ENCODE measurements at regions not wholly inside any gene's neighbourhood (a gene's known extent, or its start where the extent isn't known, plus 50 kb on each side); places are given as distances from the start of the nearest gene placed in this dataset.

DNA sequence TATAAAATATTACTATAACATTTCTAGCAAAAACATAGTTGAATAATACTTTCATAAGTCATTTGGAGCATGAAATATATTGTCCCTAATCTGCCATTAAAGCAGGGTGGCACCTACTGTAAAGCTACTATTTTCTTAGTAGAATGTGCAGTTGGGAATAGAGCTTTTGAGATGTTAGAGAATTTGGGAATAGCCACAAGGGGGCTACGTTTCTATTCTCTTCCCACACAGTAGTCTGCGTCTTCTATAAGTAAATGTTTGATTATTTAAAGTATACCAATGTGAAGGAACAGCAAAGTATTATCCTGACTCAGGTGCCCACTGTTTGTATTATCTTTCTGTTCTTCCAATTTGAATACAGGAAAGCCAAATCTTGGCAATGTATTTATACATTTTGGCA is 323.2 kb upstream of the GIMD1 start:
- TF ChIP-seq, protein P1, sequence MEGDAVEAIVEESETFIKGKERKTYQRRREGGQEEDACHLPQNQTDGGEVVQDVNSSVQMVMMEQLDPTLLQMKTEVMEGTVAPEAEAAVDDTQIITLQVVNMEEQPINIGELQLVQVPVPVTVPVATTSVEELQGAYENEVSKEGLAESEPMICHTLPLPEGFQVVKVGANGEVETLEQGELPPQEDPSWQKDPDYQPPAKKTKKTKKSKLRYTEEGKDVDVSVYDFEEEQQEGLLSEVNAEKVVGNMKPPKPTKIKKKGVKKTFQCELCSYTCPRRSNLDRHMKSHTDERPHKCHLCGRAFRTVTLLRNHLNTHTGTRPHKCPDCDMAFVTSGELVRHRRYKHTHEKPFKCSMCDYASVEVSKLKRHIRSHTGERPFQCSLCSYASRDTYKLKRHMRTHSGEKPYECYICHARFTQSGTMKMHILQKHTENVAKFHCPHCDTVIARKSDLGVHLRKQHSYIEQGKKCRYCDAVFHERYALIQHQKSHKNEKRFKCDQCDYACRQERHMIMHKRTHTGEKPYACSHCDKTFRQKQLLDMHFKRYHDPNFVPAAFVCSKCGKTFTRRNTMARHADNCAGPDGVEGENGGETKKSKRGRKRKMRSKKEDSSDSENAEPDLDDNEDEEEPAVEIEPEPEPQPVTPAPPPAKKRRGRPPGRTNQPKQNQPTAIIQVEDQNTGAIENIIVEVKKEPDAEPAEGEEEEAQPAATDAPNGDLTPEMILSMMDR (conservative IDR thresholded peaks at IDR 0.05; ENCODE audit: low read depth, low read length): peak; percentile 51
- no peak for TF ChIP-seq EZH2 (IDR thresholded peaks at IDR 0.05; ENCODE audit: borderline replicate concordance, low read depth, low read length, poor library complexity, severe bottlenecking)
